GM12878 (cell line): ENCODE measurements at regions not wholly inside any gene's neighbourhood (a gene's known extent, or its start where the extent isn't known, plus 50 kb on each side); places are given as distances from the start of the nearest gene placed in this dataset.

ENCODE experiments used
- ATAC-seq: fragments of 200-7000 bp; cut with Tn5 transposase; 3 replicates; pipeline ENCODE4 v1.9.1; 2020; ENCODE audit warnings: mild to moderate bottlenecking, moderate library complexity
- BruUV-seq: library from RNA; stranded (reverse); fragments of 400-500 nt; replicated peaks from 2 replicates; lab custom pipeline; 2021; lab: Mats Ljungman, UMichigan
- CTCF ChIA-PET: fragments of 300-600 bp; sonication (Branson Sonifier 250); formaldehyde crosslinking; extraction: SDS; loops from one replicate; lab custom pipeline; 2021; ENCODE audit warnings: inconsistent platforms; lab: Yijun Ruan, JAX
- POLR2A ChIA-PET: fragments of 350-600 bp; formaldehyde crosslinking; extraction: SDS; loops from one replicate; lab custom pipeline; 2021; ENCODE audit warnings: inconsistent platforms; lab: Charles Lee
- RAD21 ChIA-PET: fragments of 300-600 bp; sonication (Branson Sonifier 250); formaldehyde crosslinking; loops from one replicate; lab custom pipeline; 2023; ENCODE audit warnings: antibody characterized with exemption; ENCODE audit not compliant: unreplicated experiment; lab: Charles Lee
- SMC1A ChIA-PET: fragments of 300-600 bp; sonication (Branson Sonifier 250); formaldehyde crosslinking; loops from one replicate; lab custom pipeline; 2023; ENCODE audit not compliant: unreplicated experiment, uncharacterized antibody; lab: Charles Lee
- DNase-seq: peaks from one replicate; pipeline ENCODE4 v3.0.0-alpha.2; 2011; ENCODE audit warnings: low read depth, low spot score
- FAIRE-seq: peaks from 3 replicates; lab custom pipeline; 2011; peaks lifted over from hg19 to GRCh38; lab: Jason Lieb, UNC
- H2AFZ ChIP-seq: 2 replicates; pipeline ENCODE4 v1.6.0; 2011; ENCODE audit warnings: low read depth, low read length, control low read depth; ENCODE audit not compliant: control insufficient read depth
- H3K27ac ChIP-seq: 2 replicates; pipeline ENCODE4 v1.5.1; 2011; ENCODE audit warnings: control low read depth; ENCODE audit not compliant: control insufficient read depth, insufficient read depth
- H3K27me3 ChIP-seq, 2 experiments: replicated peaks in 1 of 2; 2 replicates each; pipeline versions ENCODE4 v1.6.0 to v1.6.1; 2011; ENCODE audit warnings: low read length in 1 of 2; ENCODE audit not compliant: control insufficient read depth in 2 of 2, insufficient read depth in 2 of 2
- H3K36me3 ChIP-seq, 2 experiments: 2 replicates each; pipeline ENCODE4 v1.5.1; 2011; ENCODE audit warnings: low read length in 1 of 2; ENCODE audit not compliant: control insufficient read depth in 2 of 2, insufficient read depth in 2 of 2
- H3K4me1 ChIP-seq: 2 replicates; pipeline ENCODE4 v1.6.1; 2011; ENCODE audit warnings: mild to moderate bottlenecking, low read length, moderate library complexity, mixed read lengths; ENCODE audit not compliant: control insufficient read depth, insufficient read depth
- H3K4me2 ChIP-seq: 2 replicates; pipeline ENCODE4 v1.6.0; 2011; ENCODE audit warnings: control low read depth; ENCODE audit not compliant: control insufficient read depth, insufficient read depth
- H3K4me3 ChIP-seq: fragments of 200-600 bp; sonication (generic); 2 replicates; pipeline ENCODE4 v1.5.1; 2016
- H3K79me2 ChIP-seq: 2 replicates; pipeline ENCODE4 v1.6.0; 2011; ENCODE audit warnings: low read length; ENCODE audit not compliant: control insufficient read depth, insufficient read depth
- H3K9ac ChIP-seq: 2 replicates; pipeline ENCODE4 v1.8.0; 2011; ENCODE audit warnings: low read length, control low read depth, mixed read lengths; ENCODE audit not compliant: control insufficient read depth, insufficient read depth
- H3K9me3 ChIP-seq: replicated peaks from 3 replicates; pipeline ENCODE4 v1.5.1; 2011; ENCODE audit warnings: mild to moderate bottlenecking, low read length; ENCODE audit not compliant: control insufficient read depth, insufficient read depth
- H4K20me1 ChIP-seq: 2 replicates; pipeline ENCODE4 v1.6.0; 2011; ENCODE audit not compliant: control insufficient read depth, insufficient read depth
- CREB1 ChIP-seq: IDR thresholded peaks from 2 replicates; pipeline ENCODE4 v1.6.1; 2012; ENCODE audit warnings: low read depth, mild to moderate bottlenecking, inconsistent platforms
- EP300 ChIP-seq, 2 experiments: fragments of 150-350 bp in 1 of 2; IDR thresholded peaks; 2 replicates each; pipeline ENCODE4 v1.6.1; 2011 to 2012; ENCODE audit warnings: low read depth in 2 of 2, low read length in 2 of 2, borderline replicate concordance in 1 of 2, improper control_type of control experiment in 1 of 2, inconsistent platforms in 1 of 2; ENCODE audit not compliant: control insufficient read depth in 1 of 2
- JUNB ChIP-seq: IDR thresholded peaks from 2 replicates; pipeline ENCODE4 v1.6.1; 2016; ENCODE audit warnings: antibody characterized with exemption, mild to moderate bottlenecking
- NFXL1 ChIP-seq: fragments of 450-650 bp; IDR thresholded peaks from 2 replicates; pipeline ENCODE4 v1.6.1; 2017; ENCODE audit warnings: antibody characterized with exemption, mild to moderate bottlenecking, borderline replicate concordance
- PML ChIP-seq: IDR thresholded peaks from 2 replicates; pipeline ENCODE4 v1.6.1; 2012; ENCODE audit warnings: low read length, inconsistent platforms
- POLR2AphosphoS2 ChIP-seq: IDR thresholded peaks from 2 replicates; pipeline ENCODE4 v1.6.1; 2011; ENCODE audit warnings: low read depth, mild to moderate bottlenecking, low read length, improper control_type of control experiment, moderate library complexity
- POLR2AphosphoS5 ChIP-seq: IDR thresholded peaks from 2 replicates; pipeline ENCODE4 v1.6.1; 2011; ENCODE audit warnings: mild to moderate bottlenecking, low read length, inconsistent platforms
- RAD21 ChIP-seq: IDR thresholded peaks from 2 replicates; pipeline ENCODE4 v1.6.1; 2011; ENCODE audit warnings: mild to moderate bottlenecking, low read depth, low read length, moderate library complexity; ENCODE audit not compliant: insufficient read depth
- RCOR1 ChIP-seq: conservative IDR thresholded peaks from 2 replicates; pipeline ENCODE4 v1.6.1; 2012; ENCODE audit warnings: low read depth, low read length, improper control_type of control experiment
- SMC3 ChIP-seq: IDR thresholded peaks from 2 replicates; pipeline ENCODE4 v1.6.1; 2011; ENCODE audit warnings: low read length, improper control_type of control experiment, borderline replicate concordance
- WGBS: methylation state at CpG from one replicate; pipeline ENCODE4 v1.1.6; 2016; ENCODE audit warnings: low lambda C conversion rate; ENCODE audit not compliant: insufficient replicate concordance, insufficient coverage; ENCODE audit errors: missing lambda C conversion rate; 5-methylcytosine and 5-hydroxymethylcytosine counted together
- in situ Hi-C: fragments of 300-500 bp; cut with MboI; formaldehyde crosslinking; loops from 9 replicates; pipeline ENCODE4 v1.14.3; 2018; ENCODE audit warnings: mixed read lengths
- intact Hi-C: fragments of 100-400 bp; cut with micrococcal nuclease; formaldehyde crosslinking; loops from one replicate; pipeline ENCODE4 v1.14.2; 2022; ENCODE audit not compliant: unreplicated experiment
- TF ChIP-seq, protein P1 (sequence below): fragments of 450-650 bp; formaldehyde crosslinking; IDR thresholded peaks from 2 replicates; pipeline ENCODE4 v1.4.0; 2020; ENCODE audit warnings: mild to moderate bottlenecking, moderate library complexity
- TF ChIP-seq, protein P2 (sequence below): IDR thresholded peaks from 2 replicates; pipeline ENCODE4 v1.6.1; 2011; ENCODE audit warnings: low read depth, mild to moderate bottlenecking, low read length, moderate library complexity, borderline replicate concordance; ENCODE audit errors: extremely low read depth
- TF ChIP-seq, protein P3 (sequence below): fragments of 450-650 bp; IDR thresholded peaks from 2 replicates; pipeline ENCODE4 v1.6.1; 2016; ENCODE audit warnings: mild to moderate bottlenecking
- TF ChIP-seq, protein P4 (sequence below): fragments of 450-650 bp; IDR thresholded peaks from 2 replicates; pipeline ENCODE4 v1.6.1; 2016; ENCODE audit warnings: mild to moderate bottlenecking
- TF ChIP-seq, protein P5 (sequence below): IDR thresholded peaks from 2 replicates; pipeline ENCODE4 v1.6.1; 2011; ENCODE audit warnings: borderline replicate concordance, low read depth, mild to moderate bottlenecking, moderate library complexity, mixed read lengths, low read length; ENCODE audit not compliant: insufficient read depth; ENCODE audit errors: extremely low read length

DNA sequence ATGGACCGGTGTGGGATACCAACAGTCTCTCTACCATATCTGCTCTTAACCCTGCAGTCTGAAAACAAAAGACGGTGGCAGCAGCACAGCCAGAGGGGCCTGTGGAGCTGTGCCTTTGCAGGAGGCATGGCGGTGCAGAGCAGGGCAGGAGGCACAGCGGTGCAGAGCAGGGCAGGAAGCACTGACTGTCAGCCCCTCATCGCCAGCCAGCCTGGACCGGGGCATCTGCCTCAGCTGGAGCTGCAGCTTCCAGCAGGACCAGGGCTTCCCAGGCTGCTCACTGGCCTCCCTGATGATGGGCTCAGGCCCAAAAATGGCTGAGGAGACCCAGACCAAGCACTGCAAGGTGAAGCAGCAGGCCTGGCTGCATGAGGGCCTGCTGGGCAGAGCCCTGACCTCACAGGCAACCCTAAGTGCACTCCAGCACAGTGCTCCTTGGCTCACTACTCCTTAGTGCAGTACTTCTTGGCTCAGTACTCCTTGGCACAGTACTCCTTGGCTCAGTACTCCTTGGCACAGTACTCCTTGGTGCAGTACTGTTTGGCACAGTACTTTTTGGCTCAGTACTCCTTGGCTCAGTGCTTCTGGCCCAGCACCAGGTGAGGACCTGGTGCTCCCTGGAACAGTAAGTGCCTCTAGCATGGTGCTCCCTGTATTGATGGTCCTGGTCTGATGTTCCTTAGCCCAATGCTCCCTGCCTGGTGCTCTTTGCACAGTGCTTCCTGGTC, 78.0 kb downstream of the DHCR7 start:
- WGBS = 71% methylated on average over 6 of the region's 6 CpGs
- no TSS peak for BruUV-seq
- RAD21 ChIA-PET = interaction anchor here (2.2 kb wide), 1 partner anchor 49 kb away, joined by 14 read pairs; no protein-coding TSS in a partner anchor
- H3K9ac ChIP-seq = no peak overlapping the region
- no peaks in the 10 kb centered on the region for H3K79me2 ChIP-seq
- SMC1A ChIA-PET = no interaction called here
- FAIRE-seq (no peak), DNase-seq (no peak), ATAC-seq (no peak)
- H3K27ac ChIP-seq = no peak overlapping the region
- CTCF ChIA-PET = interaction anchor here (4.3 kb wide), 1 partner anchor 48 kb away, joined by 61 read pairs; no protein-coding TSS in a partner anchor
- peaks cover 32% of the 10 kb centered on the region for H3K4me1 ChIP-seq
- no peak overlapping the region for H2AFZ ChIP-seq
- H3K9me3 ChIP-seq = no peaks in the 10 kb centered on the region; the same call in 1 of the 3 replicates
- POLR2A ChIA-PET = no interaction called here
- H3K27me3 ChIP-seq = no peaks in the 10 kb centered on the region
- in situ Hi-C loops = no loop called here
- intact Hi-C loops = no loop called here
- H3K4me2 ChIP-seq = no peak overlapping the region
- H4K20me1 ChIP-seq = no peaks in the 10 kb centered on the region
- H3K36me3 ChIP-seq = no peaks in the 10 kb centered on the region
- H3K4me3 ChIP-seq = no peak overlapping the region
- TF ChIP-seq, protein P1, sequence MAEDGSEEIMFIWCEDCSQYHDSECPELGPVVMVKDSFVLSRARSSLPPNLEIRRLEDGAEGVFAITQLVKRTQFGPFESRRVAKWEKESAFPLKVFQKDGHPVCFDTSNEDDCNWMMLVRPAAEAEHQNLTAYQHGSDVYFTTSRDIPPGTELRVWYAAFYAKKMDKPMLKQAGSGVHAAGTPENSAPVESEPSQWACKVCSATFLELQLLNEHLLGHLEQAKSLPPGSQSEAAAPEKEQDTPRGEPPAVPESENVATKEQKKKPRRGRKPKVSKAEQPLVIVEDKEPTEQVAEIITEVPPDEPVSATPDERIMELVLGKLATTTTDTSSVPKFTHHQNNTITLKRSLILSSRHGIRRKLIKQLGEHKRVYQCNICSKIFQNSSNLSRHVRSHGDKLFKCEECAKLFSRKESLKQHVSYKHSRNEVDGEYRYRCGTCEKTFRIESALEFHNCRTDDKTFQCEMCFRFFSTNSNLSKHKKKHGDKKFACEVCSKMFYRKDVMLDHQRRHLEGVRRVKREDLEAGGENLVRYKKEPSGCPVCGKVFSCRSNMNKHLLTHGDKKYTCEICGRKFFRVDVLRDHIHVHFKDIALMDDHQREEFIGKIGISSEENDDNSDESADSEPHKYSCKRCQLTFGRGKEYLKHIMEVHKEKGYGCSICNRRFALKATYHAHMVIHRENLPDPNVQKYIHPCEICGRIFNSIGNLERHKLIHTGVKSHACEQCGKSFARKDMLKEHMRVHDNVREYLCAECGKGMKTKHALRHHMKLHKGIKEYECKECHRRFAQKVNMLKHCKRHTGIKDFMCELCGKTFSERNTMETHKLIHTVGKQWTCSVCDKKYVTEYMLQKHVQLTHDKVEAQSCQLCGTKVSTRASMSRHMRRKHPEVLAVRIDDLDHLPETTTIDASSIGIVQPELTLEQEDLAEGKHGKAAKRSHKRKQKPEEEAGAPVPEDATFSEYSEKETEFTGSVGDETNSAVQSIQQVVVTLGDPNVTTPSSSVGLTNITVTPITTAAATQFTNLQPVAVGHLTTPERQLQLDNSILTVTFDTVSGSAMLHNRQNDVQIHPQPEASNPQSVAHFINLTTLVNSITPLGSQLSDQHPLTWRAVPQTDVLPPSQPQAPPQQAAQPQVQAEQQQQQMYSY (CRISPR knock-in tag) = no peak
- TF ChIP-seq PML = no peak
- no peak for TF ChIP-seq RAD21
- no peak for TF ChIP-seq RCOR1
- TF ChIP-seq, protein P2, sequence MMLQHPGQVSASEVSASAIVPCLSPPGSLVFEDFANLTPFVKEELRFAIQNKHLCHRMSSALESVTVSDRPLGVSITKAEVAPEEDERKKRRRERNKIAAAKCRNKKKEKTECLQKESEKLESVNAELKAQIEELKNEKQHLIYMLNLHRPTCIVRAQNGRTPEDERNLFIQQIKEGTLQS = no peak
- TF ChIP-seq, protein P3, sequence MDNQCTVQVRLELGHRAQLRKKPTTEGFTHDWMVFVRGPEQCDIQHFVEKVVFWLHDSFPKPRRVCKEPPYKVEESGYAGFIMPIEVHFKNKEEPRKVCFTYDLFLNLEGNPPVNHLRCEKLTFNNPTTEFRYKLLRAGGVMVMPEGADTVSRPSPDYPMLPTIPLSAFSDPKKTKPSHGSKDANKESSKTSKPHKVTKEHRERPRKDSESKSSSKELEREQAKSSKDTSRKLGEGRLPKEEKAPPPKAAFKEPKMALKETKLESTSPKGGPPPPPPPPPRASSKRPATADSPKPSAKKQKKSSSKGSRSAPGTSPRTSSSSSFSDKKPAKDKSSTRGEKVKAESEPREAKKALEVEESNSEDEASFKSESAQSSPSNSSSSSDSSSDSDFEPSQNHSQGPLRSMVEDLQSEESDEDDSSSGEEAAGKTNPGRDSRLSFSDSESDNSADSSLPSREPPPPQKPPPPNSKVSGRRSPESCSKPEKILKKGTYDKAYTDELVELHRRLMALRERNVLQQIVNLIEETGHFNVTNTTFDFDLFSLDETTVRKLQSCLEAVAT = no peak
- no peak for TF ChIP-seq SMC3
- no peak for TF ChIP-seq CREB1
- TF ChIP-seq, protein P4, sequence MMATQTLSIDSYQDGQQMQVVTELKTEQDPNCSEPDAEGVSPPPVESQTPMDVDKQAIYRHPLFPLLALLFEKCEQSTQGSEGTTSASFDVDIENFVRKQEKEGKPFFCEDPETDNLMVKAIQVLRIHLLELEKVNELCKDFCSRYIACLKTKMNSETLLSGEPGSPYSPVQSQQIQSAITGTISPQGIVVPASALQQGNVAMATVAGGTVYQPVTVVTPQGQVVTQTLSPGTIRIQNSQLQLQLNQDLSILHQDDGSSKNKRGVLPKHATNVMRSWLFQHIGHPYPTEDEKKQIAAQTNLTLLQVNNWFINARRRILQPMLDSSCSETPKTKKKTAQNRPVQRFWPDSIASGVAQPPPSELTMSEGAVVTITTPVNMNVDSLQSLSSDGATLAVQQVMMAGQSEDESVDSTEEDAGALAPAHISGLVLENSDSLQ = no peak
- no peak for TF ChIP-seq JUNB
- TF ChIP-seq, protein P5, sequence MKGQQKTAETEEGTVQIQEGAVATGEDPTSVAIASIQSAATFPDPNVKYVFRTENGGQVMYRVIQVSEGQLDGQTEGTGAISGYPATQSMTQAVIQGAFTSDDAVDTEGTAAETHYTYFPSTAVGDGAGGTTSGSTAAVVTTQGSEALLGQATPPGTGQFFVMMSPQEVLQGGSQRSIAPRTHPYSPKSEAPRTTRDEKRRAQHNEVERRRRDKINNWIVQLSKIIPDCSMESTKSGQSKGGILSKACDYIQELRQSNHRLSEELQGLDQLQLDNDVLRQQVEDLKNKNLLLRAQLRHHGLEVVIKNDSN = no peak
- no peak for TF ChIP-seq NFXL1
- no peak for TF ChIP-seq POLR2AphosphoS2
- TF ChIP-seq EP300 (IDR thresholded peaks at IDR 0.05; ENCODE audit: borderline replicate concordance in 1 of 2, control insufficient read depth in 1 of 2, low read depth in 2 of 2, low read length in 2 of 2) = no peak
- TF ChIP-seq POLR2AphosphoS5 = no peak
